HG03342 (cell line): ENCODE measurements at regions not wholly inside any gene's neighbourhood (a gene's known extent, or its start where the extent isn't known, plus 50 kb on each side); places are given as distances from the start of the nearest gene placed in this dataset.
"Not testable (repeated sequence)": the region's sequence is repeated elsewhere in the genome, so short reads cannot be mapped to it uniquely, and the experiment has no call there.

ENCODE experiments used
- ATAC-seq: cut with Tn5 transposase; IDR thresholded peaks from one replicate; pipeline ENCODE4 v1.9.1; 2021; ENCODE audit warnings: mild to moderate bottlenecking, moderate library complexity; ENCODE audit not compliant: unreplicated experiment

DNA sequence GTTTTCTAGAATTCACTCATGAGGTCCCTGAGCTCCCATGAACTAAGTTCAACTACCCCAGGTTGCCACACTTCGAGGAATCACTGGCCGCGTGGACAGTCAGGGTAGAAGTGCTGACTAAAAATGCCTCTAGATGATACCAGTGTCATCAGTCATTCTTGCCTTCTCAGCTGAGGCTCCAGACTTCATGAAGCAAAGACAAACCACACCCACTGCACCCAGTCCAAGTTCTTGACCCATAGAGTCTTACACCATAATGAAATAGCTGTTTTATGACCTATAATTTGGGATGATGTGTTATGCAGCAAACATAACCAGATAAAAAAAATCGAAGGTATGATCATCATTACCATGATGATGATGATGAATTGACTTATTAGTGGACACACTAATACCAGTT, 632.9 kb upstream of the TLE4 start:
- ATAC-seq = no peak

- ATAC-seq = no peak
Measured at GRCh38 chr9:78939311-78940065, 632.3 kb upstream of the TLE4 start.

- ATAC-seq = no peak
Measured at GRCh38 chr9:78940121-78940855, 631.5 kb upstream of the TLE4 start.

DNA sequence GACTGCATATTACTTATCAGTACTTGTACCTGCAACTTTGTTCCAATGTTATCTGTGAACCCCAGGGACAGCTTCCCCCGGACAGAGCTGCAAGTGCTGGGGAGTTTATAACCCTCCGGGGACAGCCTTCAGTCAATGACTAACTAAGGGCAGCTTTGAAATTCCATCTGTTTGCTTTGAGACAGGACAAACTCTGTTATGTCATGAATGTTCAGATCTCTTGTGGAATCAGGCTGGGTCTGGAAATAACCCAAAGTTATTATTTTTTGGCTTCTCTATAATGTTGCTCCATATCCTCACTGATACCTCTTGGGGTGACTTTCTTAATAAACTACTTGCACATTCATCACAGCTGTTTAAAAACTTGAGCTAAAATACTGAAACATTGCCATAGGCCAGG, 617.5 kb upstream of the TLE4 start:
- no peak for ATAC-seq

DNA sequence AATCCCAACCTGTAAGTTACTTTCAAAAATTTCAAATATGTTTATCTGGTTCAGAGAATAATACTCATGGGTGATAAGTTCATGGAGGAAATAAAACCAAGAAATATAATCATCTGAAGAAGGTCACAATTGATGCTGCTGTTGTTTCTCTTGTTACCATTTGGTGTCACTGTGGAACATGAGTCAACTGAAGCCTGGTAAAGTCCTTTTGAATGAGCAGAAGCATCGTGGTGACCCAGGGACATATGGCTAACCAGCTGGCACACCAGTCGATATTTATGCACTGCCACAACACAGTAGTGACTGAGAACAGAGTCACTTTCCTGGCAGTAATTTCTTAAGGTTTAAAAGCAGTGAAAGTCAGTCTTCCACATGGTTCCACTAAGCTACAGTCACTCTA, 612.9 kb upstream of the TLE4 start:
- no peak for ATAC-seq

DNA sequence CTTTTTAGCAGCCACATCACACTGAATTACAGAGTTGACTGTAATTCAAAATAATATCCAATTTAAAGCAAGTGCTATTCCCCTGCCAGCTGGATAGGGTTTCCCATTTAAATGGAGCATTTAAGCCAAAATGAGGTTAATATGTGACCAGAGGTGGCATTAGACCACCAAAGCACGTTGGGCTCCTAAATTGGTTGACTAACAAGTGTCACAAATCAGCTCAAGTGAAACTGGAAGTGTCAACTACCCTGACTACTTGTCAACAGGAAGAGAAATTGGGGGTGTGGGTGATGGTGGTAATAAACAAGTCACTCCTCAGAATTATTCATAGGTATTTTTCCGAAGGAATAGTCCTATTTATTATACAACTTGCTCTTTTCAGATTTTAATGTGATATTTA, 609.6 kb upstream of the TLE4 start:
- no peak for ATAC-seq

DNA sequence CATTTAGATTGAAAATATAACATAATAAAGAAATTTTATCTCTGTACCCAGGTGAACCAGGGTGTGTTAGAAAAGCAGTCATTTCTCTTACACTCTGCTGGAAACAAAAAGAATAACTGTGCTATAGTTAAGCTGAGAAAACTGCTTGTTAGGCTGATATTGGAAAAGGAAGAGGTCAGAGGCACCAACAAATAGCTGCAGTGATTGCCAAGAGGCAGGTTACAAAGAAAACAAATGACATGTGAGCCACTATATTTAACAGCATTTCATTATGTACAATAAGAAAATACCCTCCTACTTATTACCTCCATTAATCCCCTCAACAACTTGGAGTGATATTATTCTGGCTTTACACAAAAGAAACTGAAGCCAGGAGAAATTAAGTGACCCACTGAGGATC, 607.9 kb upstream of the TLE4 start:
- ATAC-seq = no peak

DNA sequence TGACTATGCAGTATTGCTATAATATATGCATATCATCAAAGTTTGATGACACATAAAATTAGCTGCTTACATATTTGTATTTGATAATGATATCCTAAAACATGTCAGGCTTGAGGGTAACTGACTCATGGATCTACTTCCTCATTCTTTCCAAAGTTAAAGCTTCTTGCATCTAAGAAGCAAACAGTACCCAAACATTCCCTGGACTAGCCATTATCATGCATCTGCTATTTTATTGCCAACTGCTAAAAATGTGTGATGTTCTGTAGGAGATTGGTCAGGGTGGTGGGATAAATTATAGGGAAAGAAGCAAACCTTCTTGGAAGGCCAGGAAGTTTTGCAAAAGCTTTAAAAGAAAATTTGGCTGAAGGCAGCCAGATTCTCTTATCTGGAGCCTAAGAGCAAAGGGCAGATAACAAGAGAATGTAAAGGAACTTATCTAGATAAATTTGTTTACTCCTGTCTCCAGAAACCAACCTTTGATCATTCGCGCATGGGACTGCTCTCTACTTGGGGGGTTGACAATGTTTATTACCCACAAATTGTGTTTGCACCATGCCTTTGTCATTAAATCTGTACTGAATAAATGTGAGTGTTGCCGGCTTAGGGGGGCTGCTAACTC, 604.1 kb upstream of the TLE4 start:
- ATAC-seq = no peak

DNA sequence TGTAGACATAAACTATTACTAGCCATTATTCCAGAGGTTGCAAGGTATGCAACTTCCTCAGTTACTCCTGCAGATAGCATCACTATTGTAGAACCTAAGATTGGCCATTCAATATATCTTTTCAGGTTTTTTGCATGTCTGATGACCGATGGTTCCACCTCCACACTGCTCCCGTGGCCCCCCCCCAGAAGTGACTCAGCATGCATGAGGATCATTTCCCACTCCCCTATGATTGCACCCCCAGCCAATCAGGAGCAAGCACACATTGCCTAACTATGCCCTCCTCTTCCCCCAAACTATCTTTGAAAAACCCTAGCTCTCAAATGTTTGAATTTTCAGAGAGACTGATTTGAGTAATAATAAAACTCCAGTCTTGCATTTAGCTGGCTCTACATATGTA, 601.4 kb upstream of the TLE4 start:
- ATAC-seq = no peak

- ATAC-seq = no peak
Measured at GRCh38 chr9:78971540-78971939, 600.2 kb upstream of the TLE4 start.

DNA sequence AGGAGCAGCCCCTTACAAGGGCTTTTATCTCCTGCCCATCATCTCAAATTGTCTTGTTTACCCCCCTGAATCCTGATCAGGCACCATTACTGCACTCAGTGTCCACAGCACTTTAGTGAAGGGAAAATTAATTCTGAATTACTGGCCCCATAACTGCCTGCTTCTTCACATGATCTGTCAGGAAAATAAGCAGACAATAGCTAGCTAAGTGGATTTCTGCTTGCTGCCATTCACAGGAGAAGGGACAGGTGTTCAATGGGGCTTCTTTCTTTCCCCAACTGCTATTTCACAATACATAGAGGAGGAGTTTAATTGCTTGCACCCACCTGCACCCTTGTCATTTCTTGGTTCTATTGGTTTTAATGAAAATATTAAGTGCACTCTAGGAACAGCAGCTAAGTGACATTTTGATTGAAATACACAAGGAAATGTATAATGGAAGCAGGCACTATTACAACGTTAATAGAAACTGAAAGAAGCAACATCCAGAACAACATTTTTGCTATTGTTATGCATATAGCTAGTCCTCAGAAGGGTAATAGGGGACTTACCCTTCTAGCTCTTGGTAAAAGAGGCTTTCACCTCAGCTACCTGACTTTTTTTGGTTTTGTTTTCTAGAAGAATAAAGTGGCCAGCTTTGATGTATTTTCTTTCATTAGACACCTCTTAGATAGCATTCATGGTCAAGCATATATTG, 599.3 kb upstream of the TLE4 start:
- ATAC-seq = no peak

DNA sequence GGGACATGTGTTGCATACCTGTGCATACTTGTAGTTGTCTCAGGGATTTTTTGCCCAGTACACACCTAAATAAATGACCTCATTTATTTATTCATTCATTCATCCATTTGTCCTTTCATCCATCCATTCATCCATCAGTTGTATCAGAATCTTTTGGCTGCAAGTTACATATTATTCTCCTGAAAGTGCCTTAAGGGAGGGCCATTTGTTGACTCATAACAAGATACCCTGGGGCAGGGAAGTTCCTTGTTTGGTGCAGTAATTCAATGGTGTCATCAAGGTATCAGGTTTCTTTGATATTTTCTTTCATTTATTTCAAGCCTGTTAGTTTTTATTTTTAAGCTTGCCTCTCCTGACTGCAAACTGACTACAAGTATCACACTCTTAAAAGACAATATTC, 597.9 kb upstream of the TLE4 start:
- ATAC-seq = no peak

DNA sequence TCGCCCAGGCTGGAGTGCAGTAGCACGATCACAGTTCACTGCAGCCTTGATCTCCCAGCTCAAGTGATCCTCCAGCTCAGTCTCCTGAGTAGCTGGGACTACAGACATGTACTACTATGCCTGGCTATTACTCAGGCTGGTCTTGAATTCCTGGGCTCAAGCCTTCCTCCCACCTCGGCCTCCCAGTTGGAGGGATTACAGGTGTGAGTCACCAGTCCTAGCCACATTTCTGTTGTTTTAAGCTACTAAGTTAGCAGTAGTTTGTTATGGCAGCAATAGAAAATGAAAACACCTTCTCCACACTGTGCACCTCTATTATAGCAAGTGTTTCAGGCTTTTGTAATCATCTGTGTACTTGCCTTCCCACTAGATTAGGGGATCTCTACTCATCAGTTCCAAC, 588.9 kb upstream of the TLE4 start:
- no peak for ATAC-seq

DNA sequence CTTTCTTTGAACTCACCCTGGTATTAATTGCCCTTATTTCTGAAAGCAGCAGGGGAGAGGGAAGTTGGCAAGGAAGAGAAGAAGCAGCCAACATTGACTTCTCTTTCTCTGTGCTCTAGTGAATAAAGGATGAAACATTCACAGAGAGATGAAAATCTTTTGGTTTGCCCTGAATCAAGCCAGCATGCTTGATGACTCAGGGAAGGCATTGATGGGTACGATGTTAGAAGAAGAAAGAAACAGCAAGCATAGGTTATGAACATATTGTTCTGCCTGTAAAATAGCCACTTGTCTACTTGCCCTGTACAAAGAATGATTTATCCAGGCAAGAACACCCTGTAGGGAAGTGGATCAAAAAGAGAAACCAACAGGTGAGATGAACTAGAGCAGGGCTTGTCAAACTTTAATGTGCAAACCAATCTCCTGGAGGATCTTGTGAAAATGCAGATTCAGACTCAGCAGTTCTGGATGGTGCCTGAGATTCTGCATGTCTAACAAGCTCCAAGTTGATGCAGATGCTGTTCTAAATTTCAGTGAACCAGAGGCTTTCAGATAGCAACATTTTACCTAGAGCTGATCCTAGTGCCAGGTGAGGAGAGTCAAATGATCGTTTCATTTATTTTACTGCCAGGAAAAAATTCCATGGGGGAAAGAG, 586.6 kb upstream of the TLE4 start:
- ATAC-seq = no peak

DNA sequence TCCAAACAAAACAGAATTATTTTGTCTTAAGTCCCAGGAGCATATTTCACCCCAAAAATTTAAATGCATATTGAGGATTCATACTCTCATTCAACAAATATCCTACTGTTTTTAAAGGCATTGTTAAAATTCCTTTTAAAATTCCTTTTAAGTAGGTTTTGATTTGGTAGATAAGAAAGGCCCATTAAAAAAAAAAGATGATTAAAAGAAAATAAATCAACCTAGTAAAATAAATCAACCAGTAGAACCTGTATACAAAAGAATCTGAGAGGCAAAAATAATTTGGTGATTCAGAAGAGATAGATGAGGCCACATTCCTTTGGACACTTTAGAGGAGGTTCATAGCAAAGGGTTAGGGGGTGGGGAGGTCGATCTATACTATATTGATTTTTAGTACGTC, 585.3 kb upstream of the TLE4 start:
- ATAC-seq = no peak

- no peak for ATAC-seq
Measured at GRCh38 chr9:78989031-78989658, 582.6 kb upstream of the TLE4 start.

- ATAC-seq = no peak
Measured at GRCh38 chr9:78994471-78994870, 577.3 kb upstream of the TLE4 start.

- not testable (repeated sequence) for ATAC-seq
Measured at GRCh38 chr9:78994974-78995373, 576.8 kb upstream of the TLE4 start.

- no peak for ATAC-seq
Measured at GRCh38 chr9:78997296-78997695, 574.5 kb upstream of the TLE4 start.

- ATAC-seq = no peak
Measured at GRCh38 chr9:79000230-79001002, 571.3 kb upstream of the TLE4 start.
